ENCODE measurements at regions not wholly inside any gene's neighbourhood (a gene's known extent, or its start where the extent isn't known, plus 50 kb on each side); places are given as distances from the start of the nearest gene placed in this dataset.

DNA sequence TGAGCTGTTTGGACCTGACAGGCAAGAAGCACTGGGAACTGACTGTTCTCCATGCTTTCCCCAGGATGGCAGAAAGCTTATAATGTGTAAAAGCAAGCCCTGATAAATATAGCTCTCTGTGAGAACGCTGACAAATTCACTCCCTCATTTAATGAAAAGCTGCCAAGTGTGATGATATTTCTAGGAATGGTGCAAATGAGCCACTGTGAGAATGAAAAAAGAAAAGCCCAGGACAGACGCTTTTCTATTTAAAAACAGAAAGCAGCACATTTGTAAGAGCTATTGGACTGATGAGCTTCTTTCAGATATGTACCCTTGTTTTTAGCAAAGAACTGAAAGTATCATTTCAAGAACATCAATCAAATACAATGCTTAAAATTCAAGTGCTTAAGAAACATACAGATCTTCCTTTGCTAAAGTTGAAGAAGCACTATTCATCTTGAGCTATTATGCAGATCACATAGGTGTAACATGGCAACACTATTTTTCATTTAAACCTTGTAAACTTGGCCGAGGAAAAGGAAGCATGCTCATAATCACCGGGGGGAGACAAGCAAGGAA lies 842.6 kb upstream of the ACO1 start:
- H3K4me3 ChIP-seq (ENCODE audit: insufficient read depth, low read depth, low read length): no peak overlapping the region
- H2AFZ ChIP-seq (replicated peaks; ENCODE audit: low read length, poor library complexity): no peak overlapping the region
- H2BK20ac ChIP-seq (ENCODE audit: low read depth, low read length): no peak overlapping the region
- H2BK120ac ChIP-seq (ENCODE audit: low read depth, low read length): no peak overlapping the region
- no peak overlapping the region for H2BK5ac ChIP-seq (ENCODE audit: low read depth, low read length, poor library complexity, severe bottlenecking)
- BruUV-seq (replicated peaks): no TSS peak
- H3K4me2 ChIP-seq (ENCODE audit: low read depth, low read length): no peak overlapping the region
- no peak overlapping the region for H2AK9ac ChIP-seq (replicated peaks; ENCODE audit: low read depth, low read length, poor library complexity)
- no peak overlapping the region for H4K8ac ChIP-seq (ENCODE audit: low read depth in 2 of 2, low read length in 2 of 2)
- TF ChIP-seq SMC3 (IDR thresholded peaks at IDR 0.05; ENCODE audit: low read depth, low read length) (no peak), NFE2L2 (IDR thresholded peaks at IDR 0.05; ENCODE audit: low read depth, low read length) (no peak), RCOR1 (IDR thresholded peaks at IDR 0.05; ENCODE audit: insufficient replicate concordance, low read length) (no peak), FOS (IDR thresholded peaks at IDR 0.05; ENCODE audit: low read depth, low read length) (no peak), MXI1 (IDR thresholded peaks at IDR 0.05; ENCODE audit: borderline replicate concordance, low read depth, low read length) (no peak), MAZ (IDR thresholded peaks at IDR 0.05; ENCODE audit: borderline replicate concordance, low read depth, low read length) (no peak), POLR2A (IDR thresholded peaks at IDR 0.05; ENCODE audit: low read depth, low read length) (no peak), BHLHE40 (IDR thresholded peaks at IDR 0.05; ENCODE audit: low read depth, low read length) (no peak)
- H3K56ac ChIP-seq (ENCODE audit: extremely low read depth, insufficient read depth, low read length): no peak overlapping the region
- dilution Hi-C loops (cut with HindIII; ENCODE audit: low sequenced_read_pairs, unreplicated experiment) (no loop called here), intact Hi-C loops (cut with micrococcal nuclease) (no loop called here), in situ Hi-C loops (cut with MboI; ENCODE audit: low sequenced_read_pairs) (no loop called here)
- H3K4me1 ChIP-seq (ENCODE audit: control insufficient read depth, insufficient read depth, low read length): no peaks in the 10 kb centered on the region
- no peak overlapping the region for H2BK15ac ChIP-seq (ENCODE audit: low read depth, low read length)
- POLR2A ChIA-PET (ENCODE audit: unreplicated experiment): no interaction called here
- ATAC-seq (ENCODE audit: low read depth) (no peak), DNase-seq (no peak)
- CTCF ChIA-PET: interaction anchor here (0.6 kb wide), 1 partner anchor 12 kb away, joined by 3 read pairs; no protein-coding TSS in a partner anchor
- no peaks in the 10 kb centered on the region for H3K9me3 ChIP-seq (ENCODE audit: control insufficient read depth, insufficient read depth, low read length)
- H4K20me1 ChIP-seq (ENCODE audit: insufficient read depth, low read length): no peaks in the 10 kb centered on the region
- no peak overlapping the region for H2AK5ac ChIP-seq (ENCODE audit: low read depth, low read length)
- H3K23ac ChIP-seq (ENCODE audit: low read depth, low read length): no peak overlapping the region
- no peaks in the 10 kb centered on the region for H3K36me3 ChIP-seq (ENCODE audit: control insufficient read depth, insufficient read depth, low read length)
- no peaks in the 10 kb centered on the region for H3K9me1 ChIP-seq (ENCODE audit: insufficient read depth, low read length)
- H3K4ac ChIP-seq (ENCODE audit: low read depth, low read length): no peak overlapping the region
- no peak overlapping the region for H3K18ac ChIP-seq (ENCODE audit: low read depth, low read length)
- no peaks in the 10 kb centered on the region for H3K79me1 ChIP-seq (ENCODE audit: low read depth in 1 of 2, low read length in 2 of 2)
- no peaks in the 10 kb centered on the region for H3K27me3 ChIP-seq (ENCODE audit: control insufficient read depth, insufficient read depth, low read length)
- no CpG with 5 or more reads among the region's 4 CpGs for WGBS, 2 experiments (ENCODE audit: extremely low coverage in 2 of 2, insufficient read length in 1 of 2)
- H3K9ac ChIP-seq (ENCODE audit: low read depth, low read length): no peak overlapping the region
- no peak overlapping the region for H4K91ac ChIP-seq (ENCODE audit: insufficient read depth, low read depth, low read length)
- no peak overlapping the region for H4K5ac ChIP-seq (ENCODE audit: low read depth, low read length)
- H3K27ac ChIP-seq (ENCODE audit: insufficient read depth, low read length): no peak overlapping the region
- no peak overlapping the region for H3K14ac ChIP-seq (replicated peaks; ENCODE audit: low read depth, low read length)
